GM19452 (cell line): ENCODE measurements at regions not wholly inside any gene's neighbourhood (a gene's known extent, or its start where the extent isn't known, plus 50 kb on each side); places are given as distances from the start of the nearest gene placed in this dataset.

Experiments
- ATAC-seq: cut with Tn5 transposase; IDR thresholded peaks from one replicate; pipeline ENCODE4 v1.9.1; 2021; ENCODE audit not compliant: unreplicated experiment

DNA sequence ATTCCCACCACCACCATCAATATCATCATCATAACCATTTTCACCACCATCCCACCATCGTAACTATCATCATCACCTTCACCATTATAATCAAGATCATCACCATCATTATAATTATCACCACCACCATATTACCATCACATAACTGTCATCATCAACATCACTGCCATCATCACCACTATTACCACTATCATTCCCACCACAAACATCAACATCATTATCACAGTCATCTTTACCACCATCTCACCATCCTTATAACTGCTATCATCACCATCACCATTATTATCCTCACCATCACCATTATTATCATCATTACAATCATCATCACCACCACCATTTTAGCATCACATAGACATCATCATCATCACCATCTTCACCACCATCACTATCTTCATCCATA, 167.1 kb upstream of the ZMIZ1 start:
- ATAC-seq: no peak

DNA sequence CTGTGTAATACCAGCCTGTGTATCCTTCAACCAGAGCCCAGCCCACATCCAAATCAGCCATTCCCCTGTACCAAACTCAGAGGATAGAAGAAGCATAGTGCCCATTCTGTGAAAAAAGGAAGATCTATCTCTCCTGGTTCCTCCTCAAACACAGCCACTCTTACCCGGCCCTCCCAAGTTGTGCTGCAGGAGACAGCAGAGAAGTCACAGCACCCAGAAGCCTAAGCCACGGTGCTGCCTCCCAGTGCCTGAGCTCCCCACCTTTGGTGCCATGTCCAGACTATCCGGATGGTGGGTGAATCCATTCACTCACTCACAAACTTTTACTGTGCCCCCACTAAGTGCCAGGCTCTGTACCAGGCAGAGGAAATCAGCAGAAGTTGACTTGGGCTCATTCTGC, 166.0 kb upstream of the ZMIZ1 start:
- no peak for ATAC-seq

DNA sequence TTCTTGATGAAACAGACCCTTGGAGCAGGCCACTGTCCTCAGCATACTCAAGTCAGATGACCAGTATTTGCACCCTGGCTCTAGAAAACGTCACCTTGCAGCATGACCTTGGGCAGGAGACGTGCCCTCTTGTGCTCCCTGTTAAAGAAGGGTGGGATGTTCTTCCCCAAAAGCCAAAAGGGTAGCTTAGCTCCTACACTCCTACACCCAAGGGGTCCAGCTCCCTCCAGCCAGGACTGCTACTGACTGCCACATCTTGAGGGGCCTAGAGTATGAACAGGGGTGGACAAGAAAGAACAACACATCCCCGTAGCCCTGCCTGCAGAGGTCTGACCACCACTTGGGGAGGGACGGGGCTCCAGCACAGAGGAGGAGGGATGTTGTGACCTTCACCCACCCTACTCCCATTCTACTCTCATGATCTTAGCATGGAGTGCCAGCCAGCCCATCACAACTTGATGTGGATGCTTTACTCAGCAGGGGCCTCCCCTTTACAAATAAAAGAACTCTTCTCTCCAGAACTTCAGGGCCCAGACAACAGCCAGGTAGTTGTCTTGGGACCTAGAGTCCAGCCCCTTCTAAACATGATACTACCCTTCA, 165.3 kb upstream of the ZMIZ1 start:
- ATAC-seq: no peak

DNA sequence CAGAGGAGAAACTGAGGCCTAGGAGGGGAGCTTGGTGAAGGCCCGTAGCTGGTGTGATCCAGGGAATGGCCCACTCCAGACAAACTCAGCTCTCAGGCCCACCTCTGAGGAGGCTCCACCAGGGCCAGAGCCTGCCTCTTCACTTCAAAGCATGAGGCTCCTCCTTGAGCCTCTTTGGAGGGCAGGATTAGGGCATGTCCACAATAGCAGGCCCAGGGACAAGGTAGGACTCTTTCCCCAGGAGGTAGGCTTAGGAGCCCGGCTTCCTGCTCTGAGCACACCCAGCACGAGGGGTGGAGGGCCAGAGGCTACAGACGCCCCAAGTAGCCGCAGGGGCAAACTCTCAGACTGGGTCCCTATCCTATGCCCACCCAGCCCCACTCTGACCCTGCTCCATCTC, 164.6 kb upstream of the ZMIZ1 start:
- no peak for ATAC-seq

DNA sequence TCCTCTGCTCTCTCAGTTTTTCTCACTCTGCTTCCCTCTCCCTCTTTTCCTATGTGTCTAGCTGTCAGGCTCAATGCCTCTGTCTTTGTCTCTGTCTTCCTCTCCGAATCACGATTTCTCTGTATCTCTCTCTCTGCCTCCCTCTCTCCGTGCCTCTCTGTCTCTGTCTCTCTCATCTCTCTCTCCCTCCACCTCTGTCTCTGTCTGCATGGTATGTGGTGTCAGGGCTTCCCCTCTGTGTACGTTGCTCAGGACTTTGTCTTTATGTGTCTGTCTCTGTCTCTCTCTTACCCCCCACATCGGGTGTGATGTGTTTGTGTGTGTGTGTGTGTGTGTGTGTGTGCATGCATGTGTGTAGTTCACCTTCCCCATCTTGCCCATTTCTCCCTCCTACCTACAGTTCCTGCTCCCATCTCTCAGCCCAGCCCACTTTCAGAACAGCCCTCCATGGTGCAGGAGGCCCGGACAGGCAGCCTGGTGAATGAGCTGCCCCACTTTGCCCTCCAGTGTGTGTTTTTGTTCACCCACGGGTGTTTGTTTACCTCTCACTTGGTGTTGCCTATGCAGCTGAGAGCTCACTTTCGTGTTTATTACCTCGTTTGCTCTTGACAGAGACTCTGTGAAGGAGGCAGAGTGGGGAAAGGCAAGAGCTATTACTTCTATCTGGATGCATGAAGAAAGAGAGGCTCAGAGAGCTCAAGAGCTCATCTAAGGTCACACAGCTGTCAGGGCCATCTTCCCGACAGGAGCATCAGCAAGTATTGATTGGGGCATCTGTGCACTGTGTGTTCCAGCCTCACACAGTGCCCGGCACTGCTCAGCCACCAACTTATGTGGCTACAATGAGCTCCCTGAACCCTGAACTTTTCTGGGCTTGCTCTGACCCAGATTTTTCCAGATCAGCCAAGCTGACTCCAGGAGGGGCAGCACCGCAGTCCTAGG, 163.5 kb upstream of the ZMIZ1 start:
- ATAC-seq: no peak

DNA sequence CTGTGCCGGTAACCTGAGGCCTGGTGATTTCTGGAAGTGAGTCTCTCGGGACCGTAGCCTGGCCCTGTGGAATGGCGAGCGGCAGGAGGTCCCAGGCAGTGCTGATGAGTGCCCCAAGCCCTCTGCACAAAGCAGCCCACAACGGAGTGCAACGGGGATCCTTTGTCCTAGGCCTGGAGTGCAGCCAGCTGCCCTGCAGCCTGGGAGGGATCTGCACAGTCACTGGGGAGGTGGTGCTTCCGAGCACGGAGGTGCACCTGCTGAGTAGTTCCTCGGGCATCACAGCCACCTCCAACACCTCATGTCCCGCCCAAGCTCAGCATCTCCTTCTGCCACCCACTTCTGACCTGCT, 162.8 kb upstream of the ZMIZ1 start:
- no peak for ATAC-seq

DNA sequence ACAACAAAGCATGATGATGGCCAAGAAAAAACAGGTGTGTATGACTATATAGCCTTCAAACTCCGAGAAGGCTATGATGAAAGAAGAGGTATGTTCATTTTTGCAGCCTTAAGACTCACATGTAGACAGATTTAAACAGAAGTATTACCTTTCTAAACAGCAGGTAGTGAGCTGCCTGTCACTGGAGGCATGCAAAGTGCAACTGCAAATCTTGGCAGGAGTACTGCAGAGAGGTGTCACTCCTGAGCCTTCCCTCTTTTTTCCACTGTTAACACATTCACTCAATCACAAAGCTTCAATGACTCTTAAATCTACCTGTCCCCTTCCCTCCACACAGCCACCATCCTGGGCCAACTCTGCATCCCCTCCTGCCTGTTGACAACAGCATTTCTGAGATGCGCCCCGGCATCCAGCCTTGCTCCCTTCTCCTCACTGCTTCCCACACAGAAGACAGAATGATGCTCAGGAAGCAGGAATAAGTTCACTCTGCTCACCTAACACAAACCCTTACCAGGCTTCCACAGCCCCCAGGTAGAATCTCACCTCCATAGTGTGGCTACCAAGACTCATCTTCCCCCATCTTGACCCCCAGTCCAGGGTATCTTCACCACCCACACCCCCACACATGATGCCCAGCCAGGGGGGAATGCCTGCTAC, 161.9 kb upstream of the ZMIZ1 start:
- ATAC-seq: no peak

DNA sequence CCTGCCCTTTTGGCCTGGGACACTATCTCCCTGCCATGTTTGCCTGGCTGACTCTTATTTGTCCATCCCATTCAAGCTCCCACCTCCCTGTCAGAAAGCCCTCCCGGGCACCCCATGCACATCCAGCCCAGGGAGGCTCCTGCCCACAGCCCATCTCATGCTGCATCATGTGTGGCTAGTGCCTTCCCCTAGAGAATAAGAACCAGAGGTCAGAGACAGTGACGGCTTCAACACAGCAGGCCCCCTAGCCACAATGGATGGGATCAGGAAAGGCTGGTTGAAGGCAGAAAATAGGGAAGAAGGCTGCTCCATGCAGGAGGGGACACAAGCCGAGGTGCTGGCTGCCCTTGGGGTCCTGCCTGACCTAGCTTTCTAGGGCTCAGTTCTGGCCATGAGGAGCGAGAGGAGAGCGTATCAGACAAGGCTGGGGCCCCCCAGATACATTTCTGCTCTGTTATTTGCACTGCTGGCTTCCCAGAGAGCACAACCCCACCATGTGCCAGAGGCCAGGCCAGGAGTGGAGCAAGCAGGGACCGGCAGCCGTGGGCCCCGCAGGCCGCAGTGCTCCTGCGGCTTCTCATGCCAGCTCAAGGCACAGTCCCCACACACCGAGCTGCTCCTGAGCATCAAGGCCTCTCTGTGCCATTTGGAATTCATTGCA, 161.1 kb upstream of the ZMIZ1 start:
- ATAC-seq: no peak

DNA sequence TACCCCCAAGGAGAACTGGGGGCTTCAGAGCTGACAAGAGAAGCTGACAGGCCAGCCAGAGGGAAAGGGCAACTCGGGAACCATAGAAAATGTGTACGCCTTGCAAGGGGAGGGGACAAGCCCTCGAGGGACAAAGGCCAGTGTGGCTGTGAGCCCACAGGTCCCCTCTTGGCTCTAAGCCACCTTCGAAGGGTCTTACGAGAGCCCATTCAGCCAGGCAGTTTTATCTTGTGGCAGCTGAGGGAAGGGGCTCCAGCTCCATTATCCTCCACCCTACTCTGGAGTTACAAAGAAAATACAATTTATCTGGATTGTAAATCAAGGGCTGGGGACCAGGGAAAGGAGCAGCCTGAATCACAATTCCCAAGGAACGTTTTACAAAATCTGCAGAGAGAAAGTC, 159.5 kb upstream of the ZMIZ1 start:
- ATAC-seq: no peak

DNA sequence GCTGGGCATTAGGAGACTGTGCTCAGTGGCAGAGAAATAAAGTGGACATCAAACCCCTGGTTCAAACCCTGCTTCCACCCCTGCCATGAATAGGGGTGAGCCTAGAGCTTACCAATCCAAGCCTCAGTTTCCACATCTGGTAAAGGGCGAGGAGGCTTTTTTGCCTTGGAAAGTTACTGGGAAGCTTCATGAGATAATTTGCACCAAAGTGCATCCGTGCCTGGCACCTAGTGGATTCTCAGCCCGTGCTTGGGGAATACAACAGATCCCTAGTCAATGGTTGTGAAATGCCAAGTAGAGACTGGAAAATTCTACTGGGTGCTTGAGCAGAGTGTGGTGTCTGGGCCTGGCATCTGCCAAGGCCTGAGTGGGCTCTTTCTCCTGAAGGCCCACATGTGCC, 158.7 kb upstream of the ZMIZ1 start:
- no peak for ATAC-seq

DNA sequence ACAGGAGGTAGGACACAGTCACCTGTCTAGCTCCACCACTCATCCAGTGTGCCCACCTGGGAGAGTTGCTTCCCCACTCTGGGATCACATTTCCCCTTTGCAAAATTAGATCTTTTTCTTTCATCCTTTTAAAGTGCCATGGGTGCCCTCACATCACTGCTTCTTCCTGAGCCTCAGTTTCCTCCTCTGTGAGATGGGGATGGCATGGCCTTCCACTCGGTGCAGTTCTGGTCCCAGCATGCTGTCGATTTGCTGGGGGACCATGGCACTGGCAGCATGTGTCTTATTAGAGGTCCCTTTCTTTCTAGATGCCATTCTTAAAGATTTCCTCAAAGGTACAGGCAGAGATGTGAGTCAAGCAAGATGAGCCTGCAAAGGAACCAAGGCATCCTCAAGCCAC, 158.3 kb upstream of the ZMIZ1 start:
- ATAC-seq: no peak

DNA sequence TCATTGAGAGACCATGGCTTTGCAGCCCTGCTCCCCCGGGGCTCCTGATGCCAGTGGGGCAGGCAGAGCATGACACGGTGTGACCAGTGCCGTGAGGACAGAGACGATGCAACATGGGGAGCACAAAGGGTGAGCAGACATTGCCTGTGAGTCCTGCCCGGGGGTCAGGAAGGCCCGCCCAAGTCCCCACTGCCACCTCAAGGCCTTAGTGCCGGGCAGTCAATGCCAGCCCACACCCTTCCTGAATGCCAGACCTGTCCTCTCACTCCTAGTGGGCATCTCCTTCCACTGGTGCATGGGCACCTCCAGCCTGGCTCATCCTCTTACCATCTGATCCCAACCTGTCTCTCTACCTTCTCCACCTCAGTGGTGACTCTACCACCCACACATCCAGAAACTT, 157.9 kb upstream of the ZMIZ1 start:
- ATAC-seq: no peak

DNA sequence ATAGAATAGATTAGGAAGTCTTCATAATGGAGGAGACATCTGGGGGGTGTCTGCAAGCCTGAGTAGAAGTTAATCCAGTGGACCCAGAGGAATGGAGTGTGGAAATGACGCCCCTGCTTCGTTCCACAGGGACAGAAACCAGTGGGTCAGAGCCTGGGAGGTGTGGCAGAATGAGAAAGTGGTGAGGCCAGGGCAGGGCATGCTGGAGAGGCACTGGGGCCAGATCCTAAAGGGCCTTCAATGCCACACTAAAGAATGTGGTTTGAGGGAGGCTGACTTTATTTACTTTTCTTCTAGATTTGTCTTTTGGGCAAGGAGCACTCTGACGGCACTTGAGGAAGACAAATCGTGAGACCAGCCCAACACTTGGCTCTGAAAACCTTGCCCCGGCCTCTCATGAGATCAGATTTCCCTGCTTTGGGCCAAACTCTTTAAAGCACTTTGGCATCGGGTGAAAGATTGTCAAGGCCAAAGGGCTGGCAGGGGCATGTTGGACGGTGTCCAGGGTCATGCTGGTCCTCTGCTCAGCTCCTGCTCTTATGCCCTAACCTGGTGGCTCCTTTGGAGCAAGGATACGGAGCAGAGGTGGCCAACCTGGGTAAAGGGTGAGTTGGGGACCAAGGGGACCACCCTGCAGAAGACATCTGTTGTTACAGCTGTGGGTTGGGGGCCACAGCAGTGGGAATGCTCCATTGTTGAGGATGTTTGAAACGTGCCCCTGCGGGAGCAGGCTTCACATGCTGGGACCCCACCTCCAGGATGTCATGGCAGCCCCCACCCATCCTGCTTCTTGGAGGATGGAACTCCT, 157.0 kb upstream of the ZMIZ1 start:
- no peak for ATAC-seq

DNA sequence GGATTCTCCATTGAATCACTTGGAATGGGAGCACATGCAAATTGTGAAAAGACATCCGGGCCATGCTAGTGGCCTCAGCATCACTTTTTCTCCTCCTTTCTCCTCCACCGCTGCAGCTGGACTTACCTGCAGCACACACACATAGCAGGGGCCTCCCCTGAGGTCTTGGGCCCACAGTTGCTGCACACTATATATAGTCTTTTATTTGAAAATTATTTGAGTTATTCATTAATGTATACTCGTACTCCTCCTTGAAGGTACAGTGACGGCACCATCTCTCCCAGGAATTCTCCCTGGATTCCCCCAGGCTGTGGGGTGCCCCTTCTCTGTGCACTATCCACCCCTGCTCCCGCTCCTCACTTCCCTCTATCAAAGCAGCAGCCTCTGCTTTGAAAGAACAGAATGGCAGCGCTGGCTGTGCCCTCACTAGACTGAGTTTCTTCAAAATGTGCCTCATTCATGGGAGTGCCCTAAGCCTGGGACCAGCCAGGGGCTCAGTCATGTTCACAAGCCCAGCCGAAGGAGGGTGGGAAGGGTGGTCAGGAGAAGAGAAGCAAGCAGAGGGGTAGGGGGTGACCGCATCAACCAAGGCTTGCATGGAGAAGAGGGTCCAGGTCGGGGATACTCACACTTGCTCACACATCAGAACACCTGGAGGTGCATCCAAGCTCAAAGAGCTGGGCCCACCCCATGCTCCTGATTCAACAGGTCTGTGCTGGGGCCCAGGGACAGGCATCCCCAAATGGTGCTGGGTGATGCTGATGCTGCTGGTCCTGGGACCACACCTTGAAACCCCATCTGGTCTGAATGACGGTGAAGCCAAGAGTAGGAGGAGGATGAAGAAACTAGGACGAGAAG, 156.2 kb upstream of the ZMIZ1 start:
- ATAC-seq: no peak

DNA sequence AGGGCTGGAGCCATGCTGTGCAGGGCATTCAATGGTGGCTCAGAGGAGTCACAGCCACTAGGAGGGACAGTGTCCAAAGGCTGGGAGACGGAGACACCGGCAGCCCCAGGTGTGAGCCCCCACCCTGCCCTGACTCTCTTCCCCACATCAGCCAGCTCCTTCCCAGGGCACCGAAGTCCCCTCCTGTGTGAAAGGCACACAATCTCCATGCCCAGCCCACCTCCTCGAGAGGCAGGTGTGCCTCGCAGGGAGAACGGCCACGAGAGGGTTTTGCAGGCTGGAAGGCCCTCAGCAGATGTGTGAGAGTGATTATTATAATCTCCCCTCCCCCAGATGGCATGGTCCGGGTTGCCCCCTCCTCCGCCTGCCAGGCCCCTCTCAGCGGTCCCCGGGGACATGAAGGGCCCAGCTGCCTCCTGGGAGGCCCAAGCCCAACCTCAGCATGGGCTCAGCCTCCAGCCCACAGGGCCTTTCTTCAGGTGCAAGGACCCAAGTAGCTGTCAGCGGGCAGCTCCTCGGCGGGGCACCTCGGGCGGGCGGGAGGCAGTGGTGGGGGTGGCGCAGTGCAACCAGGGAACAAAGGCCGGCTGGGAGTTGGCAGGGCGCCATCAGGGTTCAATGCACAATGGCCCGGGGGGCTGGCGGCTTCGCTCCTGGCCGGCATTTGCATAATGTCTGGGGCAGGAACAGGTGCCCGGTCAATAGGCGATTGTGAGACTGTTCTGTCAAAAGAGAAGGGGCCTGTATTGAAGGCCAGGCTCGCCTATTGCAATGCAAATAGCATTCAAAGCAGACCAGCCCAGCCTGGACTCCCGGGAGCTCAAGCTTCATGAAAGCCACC, 155.3 kb upstream of the ZMIZ1 start:
- no peak for ATAC-seq

DNA sequence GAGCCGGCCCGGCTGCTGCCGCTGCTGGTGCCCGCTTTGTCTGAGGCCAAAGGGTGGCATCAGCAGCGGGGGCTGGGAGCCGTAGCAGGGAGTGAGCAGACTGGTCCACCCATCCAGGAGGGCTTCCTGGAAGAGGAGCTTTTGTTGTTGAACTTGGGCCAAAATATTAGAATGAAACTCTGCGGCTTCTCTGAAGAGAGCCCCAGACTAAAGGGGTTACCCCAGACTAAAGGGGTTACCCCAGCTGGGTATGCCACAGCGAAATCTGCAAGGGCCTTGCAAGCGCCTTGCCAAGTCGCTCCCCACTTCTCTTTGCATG, 154.7 kb upstream of the ZMIZ1 start:
- ATAC-seq: no peak

DNA sequence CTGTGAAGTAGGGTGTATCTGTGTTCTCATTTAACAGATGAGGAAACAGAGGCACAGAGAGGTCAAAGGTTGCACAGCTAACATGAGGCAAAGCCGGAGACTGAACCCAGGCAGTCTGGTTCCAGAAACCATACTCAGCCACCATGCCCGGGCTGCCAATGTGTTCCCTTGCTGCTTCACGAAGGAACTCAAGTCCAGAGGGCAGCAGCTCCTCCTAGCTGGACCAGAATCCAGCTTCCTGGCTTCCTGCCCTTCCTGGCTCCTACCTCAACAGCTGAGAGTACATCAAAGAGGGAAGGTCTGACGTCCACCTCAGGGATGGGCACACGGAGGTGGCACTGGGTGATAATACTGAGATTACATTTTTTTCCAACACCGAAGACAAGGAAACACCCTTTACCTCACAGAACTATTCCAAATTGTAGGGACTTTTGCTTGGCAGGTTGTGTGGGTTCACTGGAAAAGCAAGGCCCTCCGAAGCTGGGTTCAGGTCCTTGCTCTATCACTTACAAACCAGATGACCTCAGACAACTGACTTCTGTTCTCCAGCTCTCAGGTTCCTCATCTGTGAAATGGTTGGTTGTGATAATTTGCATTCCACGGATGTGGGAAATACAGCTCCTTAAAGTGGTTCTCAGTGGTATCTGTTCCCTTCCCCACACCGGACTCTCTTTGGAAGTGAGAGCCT, 154.1 kb upstream of the ZMIZ1 start:
- no peak for ATAC-seq

DNA sequence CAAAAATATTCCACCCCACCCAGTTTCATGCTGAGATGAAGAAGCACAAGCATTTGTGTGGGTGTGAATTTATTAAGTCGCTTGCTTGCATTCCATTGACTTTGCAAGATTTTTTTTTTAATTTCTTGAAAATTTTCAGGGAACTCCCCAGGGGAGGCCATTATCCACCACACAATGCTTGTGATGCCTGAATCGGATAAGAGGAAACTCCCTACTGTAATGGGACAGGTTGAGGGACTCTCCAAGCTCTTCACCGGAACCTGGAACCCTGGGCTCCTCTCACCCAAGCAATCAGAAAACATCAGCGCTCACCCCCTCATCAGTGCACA, 153.6 kb upstream of the ZMIZ1 start:
- ATAC-seq: no peak

DNA sequence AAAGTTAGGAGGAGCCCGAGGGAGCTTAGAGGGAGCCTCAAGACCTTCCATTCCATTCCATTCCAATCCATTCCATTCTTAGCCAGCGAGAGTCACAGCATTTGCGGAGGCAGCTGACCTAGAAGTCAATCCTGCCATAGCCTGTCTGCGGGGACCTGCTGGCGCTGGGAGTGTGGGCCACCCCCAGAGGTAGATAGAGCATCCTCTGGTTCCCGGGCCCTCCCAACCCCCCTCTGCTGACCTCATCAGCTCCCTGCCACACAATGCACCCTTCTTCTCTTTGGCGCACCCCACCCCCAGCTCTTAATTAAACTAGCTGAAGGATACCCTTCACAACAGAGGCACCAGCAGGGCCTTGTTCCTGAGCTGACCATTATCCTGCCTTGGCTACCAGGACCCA, 152.5 kb upstream of the ZMIZ1 start:
- ATAC-seq: no peak
